ENCODE measurements at regions not wholly inside any gene's neighbourhood (a gene's known extent, or its start where the extent isn't known, plus 50 kb on each side); places are given as distances from the start of the nearest gene placed in this dataset.

DNA sequence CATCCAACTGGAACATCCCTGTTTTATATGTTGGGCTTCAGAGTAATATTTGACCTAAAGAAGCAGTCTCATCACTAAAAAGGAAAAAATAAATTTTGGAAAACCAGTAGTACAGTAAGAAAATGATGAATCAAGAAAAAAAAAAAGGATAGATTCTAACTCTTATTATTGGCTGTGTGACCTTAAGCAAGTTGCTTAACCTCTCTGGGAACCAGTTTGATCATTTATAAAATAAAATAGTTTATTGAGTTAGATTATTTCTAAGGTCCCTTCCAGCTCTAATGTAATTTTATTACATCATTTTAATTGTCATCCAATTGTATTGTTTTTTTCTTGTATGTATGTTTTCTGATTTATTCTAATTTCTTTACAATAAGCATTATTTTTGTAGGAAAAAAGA, 127.0 kb downstream of the PRELID2 start:
- no peak for DNase-seq (ENCODE audit: low read depth)

DNA sequence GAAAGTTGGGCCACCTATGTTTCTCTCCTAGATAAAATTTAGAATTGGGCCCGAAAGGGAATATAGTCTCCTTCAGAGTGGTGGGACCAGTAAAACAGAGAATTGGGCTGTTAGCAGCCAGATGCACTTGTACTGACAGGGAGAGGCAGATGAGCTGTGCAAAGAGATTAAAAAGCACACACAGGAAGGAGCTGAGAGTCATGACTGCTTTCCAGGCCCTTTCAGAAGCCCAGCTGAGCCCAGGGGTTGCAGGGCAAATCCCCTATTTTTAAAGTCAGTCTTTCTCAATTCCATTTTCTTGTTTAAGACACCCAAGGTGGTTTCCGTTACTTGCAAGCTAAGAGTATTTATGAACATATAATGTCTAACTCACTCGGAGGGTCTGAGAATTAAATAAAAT, 130.4 kb downstream of the PRELID2 start:
- no peak for DNase-seq (ENCODE audit: low read depth)

DNA sequence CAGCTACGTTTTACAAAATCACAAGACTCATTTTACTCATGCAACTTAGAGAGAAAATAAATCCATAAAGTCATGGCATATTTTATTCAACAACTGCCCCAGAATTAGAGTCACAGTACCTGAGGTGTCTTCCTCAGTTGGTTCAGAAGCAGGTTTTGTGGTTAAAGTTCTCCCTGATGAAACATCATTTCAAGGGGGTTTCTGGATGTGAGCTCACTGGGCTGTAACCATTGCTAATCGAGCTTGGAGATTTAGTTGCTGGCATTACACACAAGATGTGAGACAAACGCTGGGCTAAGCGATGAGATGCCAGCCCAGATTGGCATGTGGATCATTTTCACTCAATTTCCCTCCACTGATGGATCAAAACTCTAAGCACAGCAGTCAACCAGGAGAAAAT, 131.3 kb downstream of the PRELID2 start:
- no peak for DNase-seq (ENCODE audit: low read depth)

DNA sequence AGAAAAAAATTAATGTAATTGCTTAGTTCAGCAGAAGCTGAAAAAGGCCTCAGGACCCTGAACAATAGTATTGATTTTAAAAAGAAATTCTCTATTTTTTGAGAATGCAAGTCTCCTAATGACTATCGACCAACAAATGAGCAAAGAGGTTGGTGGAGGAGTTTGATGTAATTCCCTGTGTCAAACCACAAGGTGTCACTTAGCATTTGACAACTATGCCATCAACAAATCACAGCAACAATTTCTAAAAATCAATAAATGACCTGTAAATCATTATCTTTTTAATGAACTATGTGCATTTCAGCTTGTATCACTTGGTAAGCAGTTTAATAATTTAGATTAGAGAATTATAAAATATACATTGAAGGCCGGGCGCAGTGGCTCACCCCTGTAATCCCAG, 133.7 kb downstream of the PRELID2 start:
- no peak for DNase-seq (ENCODE audit: low read depth)

DNA sequence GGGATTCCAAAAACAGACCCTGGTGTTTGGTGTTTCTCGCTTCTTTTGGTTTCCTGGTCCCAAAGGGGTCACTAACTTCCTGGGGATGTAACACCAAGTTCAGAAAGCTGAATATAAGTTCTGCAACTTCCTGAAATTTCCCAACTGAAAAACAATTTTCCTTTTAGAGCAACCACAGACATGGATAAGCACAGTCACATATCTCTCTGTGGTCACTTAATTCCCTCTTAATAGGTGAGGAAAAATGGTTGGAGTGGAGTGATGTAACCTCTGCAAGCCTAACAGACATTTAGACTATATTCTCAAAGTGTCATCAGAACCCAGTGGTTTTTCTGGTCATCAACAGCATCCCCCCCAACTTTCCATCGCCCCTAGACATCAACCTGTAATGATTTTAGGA, 135.3 kb downstream of the PRELID2 start:
- DNase-seq (ENCODE audit: low read depth), result no peak

DNA sequence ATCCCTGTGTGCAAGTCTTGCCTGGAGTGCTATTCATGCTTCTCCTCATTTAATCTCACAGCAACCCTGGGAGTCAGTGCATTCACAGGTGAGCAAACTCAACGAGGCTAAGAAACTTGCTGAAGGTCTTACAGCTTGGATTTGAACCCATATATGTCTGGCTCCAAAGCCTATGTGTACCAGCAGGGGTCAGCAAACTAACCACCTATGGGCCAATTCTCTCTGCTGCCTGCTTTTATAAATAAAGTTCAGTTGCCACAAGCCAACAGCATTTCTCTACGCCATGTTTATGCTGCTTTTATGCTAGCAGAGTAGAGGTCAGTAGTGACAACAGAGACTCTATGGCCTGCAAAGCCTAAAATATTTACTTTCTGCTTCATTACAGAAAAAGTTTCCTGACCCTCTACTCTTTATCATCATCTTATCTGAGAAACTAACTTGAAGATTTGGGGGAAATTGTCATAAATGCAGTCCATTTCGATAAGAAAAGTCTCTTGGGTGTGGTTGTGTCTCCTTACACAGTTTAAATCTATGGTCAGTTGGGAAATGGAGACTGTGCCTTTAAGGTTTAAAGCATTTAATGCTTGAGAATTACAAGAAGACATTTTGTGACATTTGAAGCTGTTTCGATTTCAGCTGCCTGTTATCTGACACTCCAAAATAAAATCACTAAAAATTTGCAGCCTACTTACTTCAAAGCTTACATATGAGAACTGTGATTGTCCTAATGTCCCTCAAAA, 137.7 kb downstream of the PRELID2 start:
- peak; percentile 77 for DNase-seq (ENCODE audit: low read depth)

DNA sequence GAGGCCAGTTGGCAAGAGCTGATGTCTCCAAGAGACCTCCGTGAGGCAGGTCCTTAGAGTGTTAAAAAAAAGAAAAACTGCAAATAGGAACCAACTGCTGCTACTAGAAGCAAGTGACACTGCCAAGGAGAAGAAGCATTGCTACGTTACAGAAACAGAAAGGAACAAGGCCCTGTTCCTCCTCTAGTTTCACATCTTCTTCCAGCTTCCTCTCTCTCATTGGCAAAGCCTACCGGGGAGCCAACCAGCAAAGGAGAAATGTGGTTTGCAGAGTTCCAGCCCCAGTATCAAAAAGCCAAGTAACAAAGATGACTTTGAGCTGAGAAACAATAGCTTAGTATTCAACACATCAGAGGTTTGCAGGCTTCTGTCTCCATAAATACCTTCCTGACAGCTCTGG, 145.9 kb downstream of the PRELID2 start:
- no peak for DNase-seq (ENCODE audit: low read depth)

DNA sequence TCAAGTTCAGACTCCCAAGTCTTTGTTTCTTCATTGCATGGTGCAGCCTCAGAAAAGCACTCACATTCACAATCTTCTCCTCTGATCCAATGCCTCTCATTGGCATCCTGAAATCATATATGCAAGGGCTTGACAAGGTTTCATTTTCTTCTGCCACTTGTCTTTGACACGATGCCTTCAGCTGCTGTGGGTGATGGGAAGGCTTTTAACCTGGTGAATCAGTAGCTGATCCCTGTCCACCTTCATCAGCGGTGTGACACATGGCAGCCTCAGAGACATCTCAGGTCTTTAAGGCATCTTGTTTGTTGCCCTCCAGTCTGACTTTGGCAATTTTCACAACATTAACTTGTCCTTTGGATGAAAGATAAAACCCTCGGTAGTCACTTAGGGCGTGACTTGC, 147.2 kb downstream of the PRELID2 start:
- no peak for DNase-seq (ENCODE audit: low read depth)

DNA sequence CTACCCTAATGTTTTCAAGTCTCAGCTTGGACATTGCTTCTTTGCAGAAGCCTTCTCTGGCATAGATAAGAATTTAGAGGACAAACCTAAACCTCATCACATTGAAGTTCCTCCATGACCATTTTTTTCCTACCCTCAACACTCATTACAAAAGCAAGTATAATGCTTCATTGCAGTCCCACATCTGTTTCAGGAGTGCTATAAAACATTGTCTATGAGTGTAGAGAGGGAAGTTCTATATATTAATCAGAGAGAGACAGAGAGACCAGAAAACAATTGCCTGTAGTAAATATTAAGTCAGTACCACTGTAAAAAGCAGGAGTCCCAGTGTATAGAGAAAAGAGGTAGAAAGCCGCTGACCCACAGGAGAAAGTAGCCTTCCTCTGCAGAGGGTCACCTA, 149.7 kb downstream of the PRELID2 start:
- no peak for DNase-seq (ENCODE audit: low read depth)

DNA sequence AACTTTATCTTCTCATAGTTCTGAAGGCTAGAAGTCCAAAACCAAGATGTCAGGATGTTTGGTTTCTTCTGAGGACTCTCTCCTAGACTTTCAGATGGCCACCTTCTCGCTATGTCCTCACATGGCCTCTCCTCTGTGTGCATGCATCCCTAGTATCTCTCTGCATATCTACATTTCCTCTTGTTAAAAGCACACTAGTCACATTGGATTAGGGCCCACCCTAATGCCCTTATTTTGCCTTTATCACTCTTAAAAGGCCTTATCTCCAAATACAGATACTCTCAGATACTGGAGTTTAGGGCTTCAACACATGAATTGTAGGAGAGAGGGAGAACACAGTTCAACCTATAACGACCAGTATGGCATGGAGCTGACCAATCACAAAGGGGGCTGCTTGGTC, 151.7 kb downstream of the PRELID2 start:
- DNase-seq (ENCODE audit: low read depth), result no peak

DNA sequence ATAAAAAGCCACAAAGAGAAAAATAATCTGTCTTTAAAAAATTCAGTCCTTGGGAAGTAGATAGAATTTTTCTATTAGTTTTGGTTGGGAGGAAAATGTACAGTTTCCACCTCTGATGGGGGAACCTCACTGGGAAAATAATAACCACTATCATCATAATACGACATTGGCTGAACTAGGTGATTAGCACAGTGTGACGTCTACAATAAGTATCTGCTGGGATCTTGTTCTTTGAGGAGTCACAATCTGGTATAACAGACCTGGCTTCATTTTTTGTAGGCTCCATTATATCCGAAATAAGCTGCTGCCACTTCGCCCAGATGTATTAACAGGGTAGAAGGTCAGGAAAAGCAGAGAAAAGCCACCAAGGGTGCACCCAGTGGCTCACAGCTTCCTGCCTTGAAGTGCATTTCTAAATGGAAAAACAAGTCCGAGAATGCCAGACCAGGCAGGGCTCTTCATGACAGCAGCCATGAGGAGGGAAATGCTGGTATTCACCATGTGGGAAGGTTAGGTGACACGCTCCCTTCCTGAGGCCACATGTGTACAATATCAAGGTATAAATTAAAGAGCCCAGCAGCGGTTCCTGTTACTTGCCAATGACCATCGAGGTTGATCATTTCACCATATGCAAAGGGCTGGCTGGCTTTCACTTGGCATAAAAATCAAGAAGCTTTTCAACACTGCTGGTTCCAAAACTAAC, 152.8 kb downstream of the PRELID2 start:
- no peak for DNase-seq (ENCODE audit: low read depth)

DNA sequence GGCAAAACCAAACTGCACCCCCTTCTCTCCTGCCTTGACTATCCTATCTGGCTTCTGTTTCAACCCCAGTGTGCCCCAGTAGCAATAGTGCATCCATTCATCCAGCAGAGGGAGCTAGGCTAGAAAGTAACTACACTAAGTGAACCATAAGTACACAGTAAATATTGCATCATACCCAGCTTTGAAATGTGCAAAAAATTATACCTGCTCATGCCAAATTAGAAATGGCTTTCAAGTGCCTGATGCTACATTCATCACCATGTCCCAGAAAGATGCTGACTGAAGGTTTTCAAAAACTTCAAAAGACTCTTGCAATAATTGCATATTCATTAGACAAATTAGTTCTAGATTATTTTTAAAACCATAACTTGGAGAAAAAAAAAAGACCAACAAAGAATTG, 153.5 kb downstream of the PRELID2 start:
- DNase-seq (ENCODE audit: low read depth), result peak; percentile 81

DNA sequence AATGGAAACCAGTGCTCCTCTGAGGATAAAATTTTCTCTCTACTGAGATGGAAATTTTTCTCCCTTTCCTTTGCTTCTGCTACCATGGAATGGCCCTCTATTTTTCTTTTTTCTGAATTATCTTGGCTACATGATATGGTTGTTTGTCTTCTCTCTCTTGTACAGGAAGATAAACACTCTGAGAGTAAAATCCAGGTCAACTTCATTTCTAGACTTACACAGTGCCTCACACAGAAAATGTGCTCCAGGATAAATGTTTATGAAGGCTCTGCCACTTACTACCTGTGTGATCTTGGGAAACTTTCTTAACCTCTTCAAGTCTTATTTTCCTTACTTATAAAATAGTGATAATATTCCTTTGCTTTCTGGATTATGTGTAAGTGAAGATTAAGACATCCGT, 153.9 kb downstream of the PRELID2 start:
- DNase-seq (ENCODE audit: low read depth), result no peak

DNA sequence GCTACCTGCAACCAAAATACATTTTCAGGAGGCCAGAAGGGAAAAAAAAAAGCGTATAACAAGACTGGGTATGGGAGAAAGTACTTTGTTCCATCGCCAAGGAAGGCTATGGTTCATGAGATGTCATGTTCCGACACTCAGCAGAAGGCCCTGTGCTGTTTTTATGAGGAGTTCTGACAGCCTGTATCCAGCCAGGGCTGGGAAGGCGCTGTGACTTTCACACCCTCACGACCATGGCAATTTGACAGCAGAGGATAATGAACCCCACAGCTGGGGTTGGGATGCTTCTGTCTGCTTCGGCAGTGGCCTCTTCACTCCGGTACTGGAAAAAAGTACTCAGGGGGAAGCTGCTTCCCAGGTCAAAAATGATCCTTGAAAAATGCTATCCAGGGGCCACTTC, 154.4 kb downstream of the PRELID2 start:
- DNase-seq (ENCODE audit: low read depth), result no peak

DNA sequence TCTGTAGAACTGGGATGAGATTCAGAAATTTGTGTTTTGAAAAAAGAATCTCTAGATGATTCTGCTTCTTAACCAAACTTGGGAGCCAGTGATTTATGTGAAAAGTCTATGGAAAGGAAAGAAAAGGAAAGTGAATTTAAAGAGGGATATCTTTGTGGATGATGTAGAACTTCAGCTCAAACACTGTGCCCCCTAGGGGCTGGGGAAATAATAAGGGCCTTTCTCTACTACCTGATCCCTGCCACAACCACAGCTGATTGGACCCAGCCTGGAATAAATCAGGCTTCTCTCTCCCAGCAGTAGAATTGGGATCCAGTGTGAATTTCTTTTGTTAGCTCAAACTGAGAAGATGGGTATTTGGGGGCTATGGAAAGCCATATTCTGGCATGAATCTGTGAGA, 155.0 kb downstream of the PRELID2 start:
- DNase-seq (ENCODE audit: low read depth), result no peak

DNA sequence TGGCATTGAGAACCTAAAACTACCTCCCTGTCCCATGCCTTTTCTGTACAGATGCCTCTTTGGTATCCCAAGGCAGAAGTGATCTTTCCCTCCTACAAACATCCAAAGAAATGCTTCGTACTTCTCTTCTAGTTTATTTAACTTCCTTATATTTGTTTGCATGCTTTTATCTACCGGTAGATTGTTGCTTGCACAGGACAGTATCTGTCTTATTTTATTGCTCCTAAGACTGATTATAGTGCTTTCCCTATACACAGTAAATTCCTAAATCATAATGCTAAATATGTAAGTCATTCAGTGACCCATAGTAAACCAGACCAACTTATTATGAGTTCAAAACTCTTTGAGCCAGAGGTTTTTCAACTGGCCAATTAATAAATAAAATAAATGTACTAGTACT, 156.9 kb downstream of the PRELID2 start:
- DNase-seq (ENCODE audit: low read depth), result no peak

DNA sequence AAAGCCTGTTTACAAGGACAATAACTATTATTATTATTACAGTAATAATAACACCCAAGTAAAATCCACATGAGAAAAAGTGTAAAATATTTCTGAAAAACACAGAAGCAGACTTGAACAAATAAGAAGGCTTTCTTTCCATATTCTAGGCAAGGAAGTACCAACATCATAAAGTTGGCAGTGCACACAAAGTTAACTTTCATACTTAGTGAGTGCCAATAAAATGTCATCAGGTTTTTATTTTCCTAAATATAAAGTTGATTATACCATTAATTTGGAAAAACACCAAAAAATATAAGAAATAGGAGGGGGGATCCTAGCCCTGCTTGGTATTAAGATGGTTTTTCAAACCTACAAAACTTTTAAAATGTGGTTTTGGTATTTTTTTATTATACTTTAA, 161.4 kb downstream of the PRELID2 start:
- DNase-seq (ENCODE audit: low read depth), result no peak

DNA sequence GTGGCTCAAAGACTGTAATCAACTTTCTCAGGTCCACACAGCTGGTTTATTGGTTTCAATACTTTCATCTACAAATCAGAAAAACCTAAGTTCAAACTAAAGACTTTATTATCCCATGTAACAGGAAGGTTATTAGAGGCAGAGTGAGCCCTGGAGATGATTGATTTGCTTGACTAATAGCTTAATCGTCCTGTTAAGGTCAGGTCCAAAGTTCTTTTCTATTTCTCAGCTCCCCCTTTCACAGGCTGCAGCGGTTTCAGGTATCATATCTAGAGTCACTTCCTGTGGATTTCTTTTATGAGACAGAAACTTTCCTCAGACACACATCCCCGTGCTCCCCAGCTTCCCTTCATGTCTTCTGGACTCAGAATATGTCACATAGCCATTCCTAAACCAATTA, 166.4 kb downstream of the PRELID2 start:
- DNase-seq (ENCODE audit: low read depth), result no peak

DNA sequence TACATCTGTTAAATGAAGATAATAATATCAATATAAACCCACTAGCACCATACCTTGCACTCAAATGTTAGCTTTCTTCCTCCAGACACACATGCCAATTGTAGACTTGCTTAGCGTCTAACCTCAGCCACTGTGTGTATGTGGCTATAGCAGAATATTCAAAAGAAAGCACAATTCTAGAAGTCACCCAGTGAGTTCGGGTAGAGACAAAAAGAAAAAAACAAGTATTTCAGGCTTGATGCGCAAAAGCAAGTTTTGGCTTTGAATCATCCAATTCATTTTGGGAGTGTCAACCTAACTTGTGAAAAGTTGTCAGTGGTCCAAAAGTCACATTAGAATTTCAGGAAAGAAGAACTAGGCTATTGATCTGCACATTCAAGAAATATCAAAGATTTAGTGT, 167.4 kb downstream of the PRELID2 start:
- DNase-seq (ENCODE audit: low read depth), result no peak

DNA sequence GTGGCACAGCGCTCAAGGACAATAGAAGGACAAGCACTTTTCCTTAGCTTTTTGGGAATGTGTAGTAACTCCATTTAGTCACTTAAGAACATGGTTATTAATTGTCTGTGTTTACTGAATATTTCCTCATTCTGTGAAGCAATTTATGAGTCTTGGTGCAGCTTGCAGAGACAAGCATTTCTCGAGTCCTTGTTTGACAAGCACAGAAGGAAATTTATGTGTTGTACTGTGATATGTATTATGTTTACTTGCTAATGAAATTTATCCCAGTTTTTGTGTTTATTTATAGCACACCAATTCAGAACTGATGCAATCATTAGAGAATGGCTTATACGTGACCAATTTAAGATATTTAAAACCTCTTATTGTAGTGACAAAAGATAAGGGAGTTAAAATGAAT, 168.6 kb downstream of the PRELID2 start:
- DNase-seq (ENCODE audit: low read depth), result no peak

DNA sequence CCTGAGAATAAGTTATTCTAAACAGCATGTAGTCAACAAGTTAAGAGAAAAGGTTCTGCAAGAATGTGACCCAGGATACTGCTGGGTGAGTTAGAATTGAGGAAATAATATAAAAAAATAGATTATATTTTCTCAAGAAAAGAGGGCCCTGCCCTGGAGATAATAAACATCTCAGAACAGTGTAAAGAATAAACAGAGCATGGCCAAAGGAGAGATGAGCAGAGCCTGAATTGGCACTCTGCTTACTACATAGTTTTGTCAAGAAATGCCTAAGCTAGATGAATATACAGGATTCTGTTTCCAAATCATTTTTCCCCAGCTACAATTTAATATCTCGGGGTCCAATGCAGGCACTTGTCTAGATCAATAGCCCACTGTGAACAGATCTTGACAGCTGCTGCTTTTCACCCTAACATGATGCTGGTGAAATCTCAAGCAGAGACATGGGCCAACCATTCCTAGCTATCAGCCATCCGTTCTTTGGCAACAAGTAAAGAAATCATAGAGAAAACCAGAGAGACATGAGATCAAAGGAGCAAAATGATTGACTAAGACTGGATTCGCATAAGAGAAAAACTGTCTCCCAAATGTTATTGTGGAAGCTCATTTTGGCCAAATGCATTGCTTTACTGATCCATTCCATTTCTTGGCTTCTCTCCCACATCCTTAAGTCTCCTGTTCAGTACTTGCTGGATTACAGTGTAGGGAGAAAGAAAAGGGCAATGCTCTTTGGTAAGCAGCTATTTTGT, 173.2 kb downstream of the PRELID2 start:
- DNase-seq (ENCODE audit: low read depth), result no peak

DNA sequence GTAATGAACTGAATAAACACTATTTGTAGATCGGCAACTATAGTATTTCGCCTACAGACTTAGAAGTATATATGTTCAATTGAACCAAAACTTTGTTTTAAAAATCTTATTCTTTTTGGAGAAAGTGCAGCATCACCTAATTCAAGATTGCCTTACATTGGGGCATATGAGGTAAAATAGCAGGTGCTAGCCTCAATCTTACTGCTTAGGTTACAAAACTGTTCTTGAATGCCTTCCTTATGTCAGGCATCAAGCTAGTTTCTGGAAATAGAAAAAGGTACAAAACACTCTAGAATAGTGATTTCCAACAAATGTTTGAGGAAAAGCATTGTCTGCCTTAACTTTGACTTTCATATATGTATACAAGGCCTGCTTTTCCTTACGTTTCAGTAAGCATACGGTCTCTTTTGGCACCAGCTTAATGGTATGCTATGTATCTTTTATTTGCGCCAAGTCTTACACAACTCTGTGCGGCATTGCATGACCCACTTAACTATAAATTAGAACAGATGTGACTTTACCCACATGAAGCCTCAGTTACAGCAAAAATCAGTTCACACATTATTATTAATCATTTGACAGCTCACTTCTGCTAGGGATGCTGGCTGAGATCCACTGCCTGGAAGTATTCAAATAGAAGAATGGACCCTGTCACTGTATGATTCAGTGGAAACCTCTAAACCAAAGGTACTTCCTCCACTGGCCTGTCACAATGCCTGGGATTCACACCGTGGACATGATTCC, 174.1 kb downstream of the PRELID2 start:
- DNase-seq (ENCODE audit: low read depth), result no peak

DNA sequence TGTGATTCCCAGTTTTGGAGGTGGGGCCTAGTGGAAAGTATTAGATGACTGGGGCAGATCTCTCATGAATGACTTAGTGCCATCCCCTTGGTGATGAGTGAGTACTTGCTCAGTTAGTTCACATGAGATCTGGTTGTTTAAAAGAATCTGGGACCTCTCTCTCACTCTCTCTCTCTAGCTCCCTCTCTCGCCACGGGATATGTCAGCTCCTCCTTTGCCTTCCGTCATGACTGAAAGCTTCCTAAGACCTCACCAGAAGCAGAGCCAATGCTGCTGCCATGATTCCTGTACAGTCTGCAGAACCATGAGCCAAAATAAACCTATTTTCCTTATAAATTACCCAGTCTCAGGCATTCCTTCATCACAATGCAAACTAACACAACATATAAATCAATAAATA, 176.7 kb downstream of the PRELID2 start:
- DNase-seq (ENCODE audit: low read depth), result no peak

All from iris pigment epithelial cell (primary cell).